HCT116 (cell line): ENCODE measurements at regions not wholly inside any gene's neighbourhood (a gene's known extent, or its start where the extent isn't known, plus 50 kb on each side); places are given as distances from the start of the nearest gene placed in this dataset.

Experiments
- ATAC-seq: fragments of 200-7000 bp; cut with Tn5 transposase; 2 replicates; pipeline ENCODE4 v1.9.1; 2020; ENCODE audit warnings: mild to moderate bottlenecking, moderate library complexity
- BruUV-seq: library from RNA; stranded (reverse); fragments of 400-500 nt; replicated peaks from 2 replicates; lab custom pipeline; 2021; lab: Mats Ljungman, UMichigan
- CTCF ChIA-PET: fragments of 300-600 bp; sonication (Branson Sonifier 250); formaldehyde crosslinking; loops from one replicate; lab custom pipeline; 2021; ENCODE audit warnings: antibody characterized with exemption; lab: Charles Lee
- POLR2A ChIA-PET: fragments of 300-600, 350-600 bp; sonication (Branson Sonifier 250); formaldehyde crosslinking; loops from one replicate; lab custom pipeline; 2021; ENCODE audit warnings: antibody characterized with exemption; lab: Charles Lee
- RAD21 ChIA-PET, 2 experiments: fragments of 300-600 bp; sonication (Branson Sonifier 250); formaldehyde crosslinking; loops; one replicate each; lab custom pipeline; 2023; ENCODE audit warnings: low total read pairs in 2 of 2; ENCODE audit not compliant: uncharacterized antibody in 2 of 2, unreplicated experiment in 2 of 2, low non-redundant PET in 1 of 2; lab: Charles Lee
- DNase-seq: peaks from one replicate; pipeline ENCODE4 v3.0.0-alpha.2; 2010; ENCODE audit warnings: low read depth, low spot score
- H2AFZ ChIP-seq: fragments of 200-600 bp; shearing (Covaris generic), sonication (generic); 2 replicates; pipeline ENCODE4 v1.6.1; 2017; ENCODE audit warnings: low read depth, mixed run types, mixed read lengths, antibody characterized with exemption, low read length; ENCODE audit not compliant: poor library complexity, severe bottlenecking
- H3K27ac ChIP-seq: 2 replicates; pipeline ENCODE4 v1.5.1; 2012; ENCODE audit warnings: low read depth, low read length
- H3K27me3 ChIP-seq: fragments of 200-600 bp; sonication (generic); 2 replicates; pipeline ENCODE4 v1.6.1; 2016; ENCODE audit warnings: mixed run types, low read length, mixed read lengths; ENCODE audit not compliant: insufficient read depth
- H3K36me3 ChIP-seq, 2 experiments: fragments of 200-500 bp in 1 of 2; fragments of 200-600 bp in 1 of 2; sonication (Bioruptor generic) in 1 of 2; sonication (generic) in 1 of 2; 2 replicates each; pipeline versions ENCODE4 v1.5.1 to v1.6.1; 2014 to 2016; ENCODE audit warnings: low read length in 2 of 2, inconsistent platforms in 1 of 2, mixed read lengths in 1 of 2, mixed run types in 1 of 2; ENCODE audit not compliant: insufficient read depth in 2 of 2, control insufficient read depth in 1 of 2
- H3K4me1 ChIP-seq, 2 experiments: fragments of 200-600 bp in 1 of 2; sonication (generic) in 1 of 2; 2 replicates each; pipeline versions ENCODE4 v1.5.1 to v1.6.1; 2012 to 2017; ENCODE audit warnings: low read length in 2 of 2, inconsistent platforms in 1 of 2, mild to moderate bottlenecking in 1 of 2, mixed read lengths in 1 of 2, mixed run types in 1 of 2, moderate library complexity in 1 of 2; ENCODE audit not compliant: insufficient read depth in 2 of 2, control insufficient read depth in 1 of 2
- H3K4me2 ChIP-seq: fragments of 200-600 bp; sonication (generic); 2 replicates; pipeline ENCODE4 v1.6.1; 2017; ENCODE audit warnings: mixed run types, low read length, mixed read lengths
- H3K4me3 ChIP-seq, 2 experiments: fragments of 200-600 bp in 1 of 2; sonication (generic) in 1 of 2; replicated peaks in 1 of 2; 2 replicates each; pipeline ENCODE4 v1.5.1; 2011 to 2016; ENCODE audit warnings: low read length in 2 of 2, control low read depth in 1 of 2, low read depth in 1 of 2, mild to moderate bottlenecking in 1 of 2, mixed read lengths in 1 of 2, mixed run types in 1 of 2
- H3K79me2 ChIP-seq: fragments of 200-600 bp; sonication (generic); 2 replicates; pipeline ENCODE4 v1.6.1; 2017; ENCODE audit warnings: mild to moderate bottlenecking, mixed run types, low read length, moderate library complexity, mixed read lengths; ENCODE audit not compliant: insufficient read depth
- H3K9ac ChIP-seq: fragments of 200-600 bp; sonication (generic); 2 replicates; pipeline ENCODE4 v1.6.1; 2016; ENCODE audit warnings: low read length, mixed read lengths
- H3K9me2 ChIP-seq: fragments of 200-600 bp; sonication (generic), shearing (Covaris generic); 2 replicates; pipeline ENCODE4 v1.6.1; 2017; ENCODE audit warnings: mixed run types, mild to moderate bottlenecking, moderate library complexity; ENCODE audit not compliant: insufficient read depth
- H3K9me3 ChIP-seq, 2 experiments: fragments of 200-500 bp in 1 of 2; fragments of 200-600 bp in 1 of 2; sonication (Bioruptor generic) in 1 of 2; sonication (generic) in 1 of 2; 2 replicates each; pipeline ENCODE4 v1.6.1; 2014 to 2017; ENCODE audit warnings: low read length in 2 of 2, mixed read lengths in 2 of 2, inconsistent platforms in 1 of 2, low read depth in 1 of 2, mild to moderate bottlenecking in 1 of 2, mixed run types in 1 of 2, moderate library complexity in 1 of 2; ENCODE audit not compliant: control insufficient read depth in 1 of 2, insufficient read depth in 1 of 2
- H4K20me1 ChIP-seq: fragments of 200-600 bp; sonication (generic), shearing (Covaris generic); 2 replicates; pipeline ENCODE4 v1.6.1; 2017; ENCODE audit warnings: mixed run types, mild to moderate bottlenecking, moderate library complexity; ENCODE audit not compliant: insufficient read depth
- CBX3 ChIP-seq: IDR thresholded peaks from 2 replicates; pipeline ENCODE4 v1.6.1; 2012; ENCODE audit warnings: low read depth
- CTCF ChIP-seq, 3 experiments: fragments of 200-600 bp in 1 of 3; sonication (generic) in 1 of 3; IDR thresholded peaks in 2 of 3; conservative IDR thresholded peaks in 1 of 3; 2 replicates each; pipeline ENCODE4 v1.5.1; 2012 to 2017; ENCODE audit warnings: low read depth in 2 of 3, low read length in 2 of 3, antibody characterized with exemption in 1 of 3, borderline replicate concordance in 1 of 3, control low read depth in 1 of 3, mild to moderate bottlenecking in 1 of 3, mixed read lengths in 1 of 3, mixed run types in 1 of 3, moderate library complexity in 1 of 3; ENCODE audit not compliant: insufficient read depth in 1 of 3
- MAX ChIP-seq: IDR thresholded peaks from 2 replicates; pipeline ENCODE4 v1.6.1; 2012
- intact Hi-C: fragments of 100-400 bp; cut with micrococcal nuclease; formaldehyde crosslinking; loops from 2 replicates; pipeline ENCODE4 v1.10.0; 2022

GRCh38 chr1:208748387-208749165, 504.4 kb upstream of the PLXNA2 start:
- BruUV-seq: no TSS peak
- POLR2A ChIA-PET: no interaction called here

More at GRCh38 chr1:208748387-208749165, 504.4 kb upstream of the PLXNA2 start:
- Histone ChIP-seq H3K9ac (no peak overlapping the region), H3K4me3 (no peak overlapping the region), H3K4me1 (no peaks in the 10 kb centered on the region)
- TF ChIP-seq CTCF (IDR thresholded peaks at IDR 0.05 in 2 of 3, conservative IDR thresholded peaks at IDR 0.05 in 1 of 3; ENCODE audit: borderline replicate concordance in 1 of 3, insufficient read depth in 1 of 3, low read depth in 2 of 3, low read length in 2 of 3) (no peak), CBX3 (no peak), MAX (no peak)
- TF ChIP-seq, all 23 proteins: peak for 0
- H4K20me1 ChIP-seq: no peaks in the 10 kb centered on the region
- DNase-seq: no peak
- no peak overlapping the region for H2AFZ ChIP-seq
- H3K27me3 ChIP-seq: no peaks in the 10 kb centered on the region
- no peak for ATAC-seq
- H3K4me2 ChIP-seq: no peak overlapping the region
- no peaks in the 10 kb centered on the region for H3K9me3 ChIP-seq
- no peaks in the 10 kb centered on the region for H3K36me3 ChIP-seq
- ChIA-PET RAD21 (no interaction called here), CTCF (no interaction called here)
- H3K27ac ChIP-seq: no peak overlapping the region
- intact Hi-C loops: no loop called here
- H3K79me2 ChIP-seq: no peaks in the 10 kb centered on the region
- H3K9me2 ChIP-seq: no peaks in the 10 kb centered on the region
